Cardiac muscle cell (in vitro differentiated cells and primary cell): ENCODE measurements at regions not wholly inside any gene's neighbourhood (a gene's known extent, or its start where the extent isn't known, plus 50 kb on each side); places are given as distances from the start of the nearest gene placed in this dataset.
A peak's percentile ranks its signal among the peaks of the same experiment; 100 is the strongest.

ENCODE experiments used
- DNase-seq, 2 donors: peaks; one replicate each; pipeline versions ENCODE4 v3.0.0 to v3.0.0-alpha.2; 2010 to 2017; ENCODE audit warnings: low read depth in 1 of 2, low spot score in 1 of 2
- H3K27ac ChIP-seq: fragments of 200-600 bp; sonication (generic); 2 replicates; pipeline ENCODE4 v1.5.1; 2016
- H3K27me3 ChIP-seq: fragments of 200-600 bp; sonication (generic); 2 replicates; pipeline ENCODE4 v1.6.0; 2016; ENCODE audit warnings: control low read depth
- H3K36me3 ChIP-seq: fragments of 200-600 bp; sonication (generic); 2 replicates; pipeline ENCODE4 v1.5.1; 2016; ENCODE audit warnings: control low read depth
- H3K4me1 ChIP-seq: fragments of 200-600 bp; sonication (generic); 2 replicates; pipeline ENCODE4 v1.8.1; 2017; ENCODE audit warnings: low read depth, mild to moderate bottlenecking, mixed run types
- H3K4me3 ChIP-seq: fragments of 200-600 bp; sonication (generic); 2 replicates; pipeline ENCODE4 v1.5.1; 2016; ENCODE audit warnings: mild to moderate bottlenecking
- H3K9me3 ChIP-seq: fragments of 200-600 bp; sonication (generic); 2 replicates; pipeline ENCODE4 v1.5.1; 2017; ENCODE audit warnings: low read depth, mild to moderate bottlenecking, control low read depth
- TF ChIP-seq, protein P1 (sequence below): IDR thresholded peaks from 2 replicates; pipeline ENCODE4 v1.5.1; 2012; ENCODE audit warnings: low read depth, mild to moderate bottlenecking, low read length

DNA sequence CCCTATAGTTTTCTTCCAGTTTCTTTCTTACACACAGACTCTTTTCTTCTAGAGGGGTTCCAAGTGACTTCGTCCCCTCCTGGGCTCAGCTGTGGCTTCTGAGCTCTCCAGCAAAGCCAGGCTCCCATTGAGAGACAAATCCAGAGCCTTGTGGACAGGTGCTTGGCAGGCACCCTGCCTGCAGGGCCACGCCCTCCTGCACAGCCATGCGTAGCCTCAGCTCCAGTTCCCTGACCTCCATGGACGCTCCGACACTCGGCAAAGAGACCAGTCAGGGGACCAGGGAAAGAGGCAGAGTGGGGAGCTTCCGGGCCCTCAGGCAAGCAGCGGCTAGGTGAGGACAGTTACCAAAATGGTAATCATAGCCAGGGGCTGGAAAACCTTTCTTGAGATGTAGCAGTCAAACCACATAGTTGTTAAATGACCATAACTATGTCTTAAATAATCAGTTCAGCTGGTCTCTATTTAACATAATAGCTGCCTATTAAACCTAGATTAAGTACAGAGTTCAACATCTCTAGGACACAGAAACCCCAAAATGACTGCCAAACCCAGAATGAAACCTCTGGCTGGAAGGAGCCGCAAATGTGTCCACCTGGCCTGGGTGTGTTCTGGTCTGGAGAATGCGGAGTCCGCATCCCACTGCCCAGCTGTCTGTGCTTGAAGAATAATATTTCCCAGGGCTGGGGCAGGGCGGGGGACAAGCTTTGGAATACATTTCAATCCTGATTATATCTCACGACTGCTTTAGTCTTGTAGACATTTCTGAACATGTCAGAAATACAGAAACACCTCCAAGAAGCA, 69.3 kb upstream of the RGMA start:
- H3K9me3 ChIP-seq: no peaks in the 10 kb centered on the region
- TF ChIP-seq, protein P1, sequence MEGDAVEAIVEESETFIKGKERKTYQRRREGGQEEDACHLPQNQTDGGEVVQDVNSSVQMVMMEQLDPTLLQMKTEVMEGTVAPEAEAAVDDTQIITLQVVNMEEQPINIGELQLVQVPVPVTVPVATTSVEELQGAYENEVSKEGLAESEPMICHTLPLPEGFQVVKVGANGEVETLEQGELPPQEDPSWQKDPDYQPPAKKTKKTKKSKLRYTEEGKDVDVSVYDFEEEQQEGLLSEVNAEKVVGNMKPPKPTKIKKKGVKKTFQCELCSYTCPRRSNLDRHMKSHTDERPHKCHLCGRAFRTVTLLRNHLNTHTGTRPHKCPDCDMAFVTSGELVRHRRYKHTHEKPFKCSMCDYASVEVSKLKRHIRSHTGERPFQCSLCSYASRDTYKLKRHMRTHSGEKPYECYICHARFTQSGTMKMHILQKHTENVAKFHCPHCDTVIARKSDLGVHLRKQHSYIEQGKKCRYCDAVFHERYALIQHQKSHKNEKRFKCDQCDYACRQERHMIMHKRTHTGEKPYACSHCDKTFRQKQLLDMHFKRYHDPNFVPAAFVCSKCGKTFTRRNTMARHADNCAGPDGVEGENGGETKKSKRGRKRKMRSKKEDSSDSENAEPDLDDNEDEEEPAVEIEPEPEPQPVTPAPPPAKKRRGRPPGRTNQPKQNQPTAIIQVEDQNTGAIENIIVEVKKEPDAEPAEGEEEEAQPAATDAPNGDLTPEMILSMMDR: no peak
- no peak for DNase-seq
- no peaks in the 10 kb centered on the region for H3K36me3 ChIP-seq
- H3K27me3 ChIP-seq: no peaks in the 10 kb centered on the region
- no peak overlapping the region for H3K27ac ChIP-seq
- H3K4me3 ChIP-seq: no peak overlapping the region
- no peaks in the 10 kb centered on the region for H3K4me1 ChIP-seq

DNA sequence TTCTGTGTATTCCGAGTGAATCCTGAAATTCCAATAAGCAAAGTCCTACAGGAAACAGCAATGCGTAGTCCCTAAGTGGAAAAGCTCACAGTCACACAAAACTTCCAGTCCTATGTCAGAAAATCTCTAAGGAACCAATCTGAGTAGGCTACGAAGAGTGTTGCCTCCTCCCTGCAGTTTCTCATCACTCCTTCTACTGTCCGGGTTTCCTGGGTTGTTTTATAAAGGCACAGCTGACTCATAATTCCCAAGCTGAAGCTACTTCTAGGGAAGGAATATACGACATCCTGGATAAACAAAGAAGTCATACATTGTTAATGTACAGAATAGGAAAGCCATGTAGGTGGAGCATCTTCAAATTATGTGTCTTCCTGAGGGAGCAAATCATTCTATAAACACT, 65.7 kb upstream of the RGMA start:
- Histone ChIP-seq H3K9me3 (no peaks in the 10 kb centered on the region), H3K27me3 (peaks cover 10% of the 10 kb centered on the region), H3K4me3 (no peak overlapping the region), H3K36me3 (no peaks in the 10 kb centered on the region), H3K27ac (no peak overlapping the region), H3K4me1 (no peaks in the 10 kb centered on the region)
- TF ChIP-seq, protein P1: no peak
- no peak for DNase-seq

DNA sequence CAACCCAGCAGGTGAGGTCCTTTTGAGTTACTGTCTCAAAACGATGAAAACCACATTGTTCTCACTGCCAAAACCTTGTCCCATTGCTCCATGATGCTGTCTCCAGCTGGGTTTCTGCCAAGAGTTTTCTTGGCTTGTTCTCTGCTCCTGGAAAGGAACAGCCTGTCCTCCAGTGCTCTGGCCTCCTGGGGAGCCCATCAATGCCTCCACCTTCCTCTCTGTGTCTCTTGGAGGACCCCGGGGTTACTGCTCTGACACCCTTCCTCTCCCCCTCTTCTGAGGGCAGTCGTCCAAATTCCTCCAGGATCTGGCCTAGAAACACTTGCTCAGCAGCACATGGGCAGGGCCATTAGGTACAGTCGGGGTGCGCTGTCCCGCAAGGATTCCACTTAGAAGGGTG, 63.9 kb upstream of the RGMA start:
- Histone ChIP-seq H3K9me3 (no peaks in the 10 kb centered on the region), H3K36me3 (no peaks in the 10 kb centered on the region), H3K4me3 (no peak overlapping the region), H3K27ac (no peak overlapping the region), H3K4me1 (no peaks in the 10 kb centered on the region), H3K27me3 (peaks cover 10% of the 10 kb centered on the region)
- TF ChIP-seq, protein P1: no peak
- DNase-seq: peak in 1 of 2 donors; percentile 57

DNA sequence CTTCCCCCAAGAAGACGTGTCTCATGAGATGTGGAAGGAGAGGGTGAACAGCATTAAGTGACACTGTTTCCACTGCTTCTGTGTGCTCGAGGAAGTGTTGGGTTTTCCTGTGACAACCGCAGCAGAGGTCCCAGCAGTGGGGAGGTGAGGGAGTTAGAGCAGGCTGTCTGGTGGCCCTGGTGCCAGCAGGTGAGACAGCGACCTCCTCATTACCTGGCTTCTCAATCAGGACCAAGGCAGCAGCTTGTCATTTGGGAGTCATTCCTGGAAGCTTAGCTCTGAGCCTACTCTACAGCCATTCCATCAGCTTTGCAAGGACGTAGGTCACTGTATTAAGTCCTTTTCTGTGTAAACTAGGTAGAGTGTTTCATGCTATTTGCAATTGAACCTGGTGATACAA, 63.3 kb upstream of the RGMA start:
- TF ChIP-seq, protein P1: no peak
- H3K27me3 ChIP-seq: peaks cover 12% of the 10 kb centered on the region
- DNase-seq: no peak
- H3K36me3 ChIP-seq: no peaks in the 10 kb centered on the region
- H3K27ac ChIP-seq: no peak overlapping the region
- no peaks in the 10 kb centered on the region for H3K4me1 ChIP-seq
- no peaks in the 10 kb centered on the region for H3K9me3 ChIP-seq
- no peak overlapping the region for H3K4me3 ChIP-seq

DNA sequence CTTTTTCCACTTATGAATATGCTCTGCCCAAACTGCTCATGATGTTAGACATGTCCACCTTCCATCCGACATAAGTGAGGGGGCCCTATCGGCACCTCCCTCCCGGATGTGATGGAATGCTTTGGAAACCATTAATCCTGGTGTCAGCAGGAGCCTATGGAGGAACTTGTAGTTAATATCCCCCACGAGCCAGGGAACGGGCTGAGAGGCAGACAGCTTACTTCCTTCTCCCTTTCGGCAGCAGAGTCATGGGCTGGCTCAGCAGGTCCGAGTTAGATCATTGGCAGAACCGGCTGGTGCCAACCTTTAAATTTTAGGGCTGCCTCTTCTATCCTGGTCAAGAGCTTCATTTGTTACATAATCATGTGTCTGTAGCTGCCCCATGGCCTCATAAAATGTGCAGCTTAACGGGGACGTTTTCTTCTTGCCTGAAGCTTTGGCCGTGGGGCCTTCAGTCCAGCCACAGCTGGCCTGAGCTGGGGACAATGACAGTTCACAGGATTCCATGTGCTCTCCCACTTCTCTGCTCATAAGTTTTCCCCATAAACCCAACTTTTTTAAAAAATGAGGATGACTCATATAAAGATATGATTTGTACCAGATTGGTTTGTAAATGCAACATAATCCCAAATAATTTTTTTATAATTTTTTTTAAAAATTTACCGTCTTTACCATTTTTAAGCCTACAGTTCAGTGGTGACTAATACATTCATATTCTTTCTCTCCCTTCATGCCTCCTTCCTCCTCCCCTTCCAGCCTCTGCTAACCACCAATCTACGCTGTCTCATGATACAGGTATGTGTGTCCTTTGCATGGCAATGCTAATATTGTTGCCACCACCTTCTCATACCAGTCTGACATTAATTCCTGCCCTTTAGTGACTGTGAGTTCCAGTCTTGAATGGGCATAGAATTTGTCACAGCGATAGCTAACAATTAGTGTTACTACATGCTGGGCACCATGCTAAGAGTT, 62.2 kb upstream of the RGMA start:
- Histone ChIP-seq H3K4me3 (no peak overlapping the region), H3K4me1 (no peaks in the 10 kb centered on the region), H3K27me3 (peaks cover 19% of the 10 kb centered on the region), H3K9me3 (no peaks in the 10 kb centered on the region), H3K27ac (no peak overlapping the region), H3K36me3 (no peaks in the 10 kb centered on the region)
- TF ChIP-seq, protein P1: no peak
- DNase-seq: no peak
